GM10266 (cell line): ENCODE measurements at regions not wholly inside any gene's neighbourhood (a gene's known extent, or its start where the extent isn't known, plus 50 kb on each side); places are given as distances from the start of the nearest gene placed in this dataset.
"Not testable (repeated sequence)": the region's sequence is repeated elsewhere in the genome, so short reads cannot be mapped to it uniquely, and the experiment has no call there.

Experiments used
- DNase-seq: peaks from one replicate; pipeline ENCODE4 v3.0.0; 2012; ENCODE audit errors: extremely low spot score
- TF ChIP-seq, protein P1 (sequence below): IDR thresholded peaks from 2 replicates; pipeline ENCODE4 v1.5.1; 2012; ENCODE audit warnings: mild to moderate bottlenecking, low read depth; ENCODE audit not compliant: control insufficient read depth, insufficient read depth; ENCODE audit errors: missing control alignments

DNA sequence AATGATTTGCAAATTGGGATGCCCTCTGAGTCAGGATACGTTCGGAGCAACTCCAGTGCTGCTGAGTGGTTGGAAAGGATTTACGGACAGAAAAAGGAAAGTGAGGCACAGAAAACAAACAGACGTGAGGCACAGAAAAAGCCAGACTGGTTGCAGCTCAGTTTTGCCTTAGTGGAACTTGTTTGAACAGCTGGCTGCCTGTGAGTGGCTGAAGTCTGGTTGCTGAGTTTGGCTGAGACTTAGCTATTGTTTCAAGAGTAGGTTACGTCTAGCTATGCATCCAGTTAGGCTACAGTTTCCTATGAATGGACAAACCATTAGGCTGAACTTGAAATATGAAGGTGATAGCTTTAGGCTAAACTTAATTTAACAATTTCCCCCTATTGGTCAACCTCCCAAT, 256.6 kb downstream of the VAPA start:
- TF ChIP-seq, protein P1, sequence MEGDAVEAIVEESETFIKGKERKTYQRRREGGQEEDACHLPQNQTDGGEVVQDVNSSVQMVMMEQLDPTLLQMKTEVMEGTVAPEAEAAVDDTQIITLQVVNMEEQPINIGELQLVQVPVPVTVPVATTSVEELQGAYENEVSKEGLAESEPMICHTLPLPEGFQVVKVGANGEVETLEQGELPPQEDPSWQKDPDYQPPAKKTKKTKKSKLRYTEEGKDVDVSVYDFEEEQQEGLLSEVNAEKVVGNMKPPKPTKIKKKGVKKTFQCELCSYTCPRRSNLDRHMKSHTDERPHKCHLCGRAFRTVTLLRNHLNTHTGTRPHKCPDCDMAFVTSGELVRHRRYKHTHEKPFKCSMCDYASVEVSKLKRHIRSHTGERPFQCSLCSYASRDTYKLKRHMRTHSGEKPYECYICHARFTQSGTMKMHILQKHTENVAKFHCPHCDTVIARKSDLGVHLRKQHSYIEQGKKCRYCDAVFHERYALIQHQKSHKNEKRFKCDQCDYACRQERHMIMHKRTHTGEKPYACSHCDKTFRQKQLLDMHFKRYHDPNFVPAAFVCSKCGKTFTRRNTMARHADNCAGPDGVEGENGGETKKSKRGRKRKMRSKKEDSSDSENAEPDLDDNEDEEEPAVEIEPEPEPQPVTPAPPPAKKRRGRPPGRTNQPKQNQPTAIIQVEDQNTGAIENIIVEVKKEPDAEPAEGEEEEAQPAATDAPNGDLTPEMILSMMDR = no peak
- no peak for DNase-seq

DNA sequence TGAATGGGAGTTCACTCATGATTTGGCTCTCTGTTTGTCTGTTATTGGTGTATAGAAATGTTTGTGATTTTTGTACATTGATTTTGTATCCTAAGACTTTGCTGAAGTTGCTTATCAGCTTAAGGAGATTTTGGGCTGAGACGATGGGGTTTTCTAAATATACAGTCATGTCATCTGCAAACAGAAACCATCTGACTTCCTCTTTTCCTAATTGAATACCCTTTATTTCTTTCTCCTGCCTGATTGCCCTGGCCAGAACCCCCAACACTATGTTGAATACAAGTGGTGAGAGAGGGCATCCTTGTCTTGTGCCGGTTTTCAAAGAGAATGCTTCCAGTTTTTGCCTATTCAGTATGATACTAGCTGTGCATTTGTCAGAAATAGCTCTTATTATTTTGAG, 261.5 kb downstream of the VAPA start:
- DNase-seq = not testable (repeated sequence)

DNA sequence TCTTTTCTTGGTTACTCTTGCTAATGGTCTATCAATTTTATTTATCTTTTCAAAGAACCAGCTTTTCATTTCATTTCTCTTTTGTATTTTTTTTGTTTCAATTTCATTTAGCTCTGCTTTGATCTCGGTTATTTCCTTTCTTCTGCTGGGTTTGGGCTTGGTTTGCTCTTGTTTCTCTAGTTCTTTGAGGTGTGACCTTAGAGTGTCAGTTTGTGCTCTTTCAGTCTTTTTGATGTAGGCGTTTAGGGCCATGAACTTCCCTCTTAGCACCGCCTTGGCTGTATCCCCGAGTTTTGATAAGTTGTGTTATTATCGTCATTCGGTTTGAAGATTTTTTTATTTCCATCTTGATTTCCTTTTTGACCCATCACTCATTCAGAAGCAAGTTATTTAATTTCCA, 265.5 kb downstream of the VAPA start:
- not testable (repeated sequence) for DNase-seq

DNA sequence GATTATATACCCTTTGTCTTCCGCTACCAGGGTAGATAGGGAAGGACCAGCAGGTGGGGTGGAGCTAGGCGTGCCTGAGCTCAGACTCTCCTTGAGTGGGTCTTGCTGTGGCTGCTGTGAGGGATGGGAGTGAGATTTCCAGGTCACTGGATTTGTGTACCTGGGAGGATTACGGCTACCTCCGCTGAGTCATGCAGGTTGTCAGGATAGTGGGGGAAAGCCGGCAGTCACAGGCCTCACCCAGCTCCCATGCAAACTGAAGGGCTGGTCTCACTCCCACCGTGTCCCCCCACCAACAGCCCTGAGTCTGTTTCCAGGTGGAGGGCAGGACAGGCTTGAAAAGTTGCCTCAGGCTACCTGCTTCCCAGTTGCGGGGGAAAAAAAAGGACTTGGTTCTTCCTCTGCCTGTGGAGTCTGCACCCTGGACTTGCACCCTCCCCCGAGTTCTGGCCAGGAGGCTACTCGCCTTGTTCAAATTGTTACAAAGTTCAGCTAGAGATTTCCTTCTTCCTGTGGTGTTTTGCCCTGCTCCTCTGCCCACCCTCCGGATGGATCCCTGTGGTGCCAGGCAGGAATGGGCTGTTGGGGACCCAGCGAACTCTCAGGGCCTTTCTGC, 268.3 kb downstream of the VAPA start:
- TF ChIP-seq, protein P1 = no peak
- DNase-seq = no peak

DNA sequence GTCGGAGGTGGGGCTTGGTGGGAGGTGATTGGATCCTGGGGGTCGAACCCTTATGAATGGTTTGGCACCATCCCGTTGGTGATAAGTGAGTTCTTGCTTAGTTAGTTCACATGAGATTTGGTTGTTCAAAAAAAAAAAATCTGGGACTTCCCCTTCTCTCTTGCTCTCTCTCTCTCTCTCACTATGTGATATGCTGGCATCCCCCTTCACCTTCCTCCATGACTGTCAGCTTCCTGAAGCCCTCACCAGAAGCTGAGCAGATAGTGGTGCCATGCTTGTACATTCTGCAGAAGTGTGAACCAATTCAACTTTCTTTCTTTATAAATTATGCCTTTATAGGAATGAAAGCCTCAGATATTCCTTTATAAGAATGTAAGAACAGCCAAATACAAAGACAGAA, 269.7 kb upstream of the APCDD1 start:
- no peak for DNase-seq

DNA sequence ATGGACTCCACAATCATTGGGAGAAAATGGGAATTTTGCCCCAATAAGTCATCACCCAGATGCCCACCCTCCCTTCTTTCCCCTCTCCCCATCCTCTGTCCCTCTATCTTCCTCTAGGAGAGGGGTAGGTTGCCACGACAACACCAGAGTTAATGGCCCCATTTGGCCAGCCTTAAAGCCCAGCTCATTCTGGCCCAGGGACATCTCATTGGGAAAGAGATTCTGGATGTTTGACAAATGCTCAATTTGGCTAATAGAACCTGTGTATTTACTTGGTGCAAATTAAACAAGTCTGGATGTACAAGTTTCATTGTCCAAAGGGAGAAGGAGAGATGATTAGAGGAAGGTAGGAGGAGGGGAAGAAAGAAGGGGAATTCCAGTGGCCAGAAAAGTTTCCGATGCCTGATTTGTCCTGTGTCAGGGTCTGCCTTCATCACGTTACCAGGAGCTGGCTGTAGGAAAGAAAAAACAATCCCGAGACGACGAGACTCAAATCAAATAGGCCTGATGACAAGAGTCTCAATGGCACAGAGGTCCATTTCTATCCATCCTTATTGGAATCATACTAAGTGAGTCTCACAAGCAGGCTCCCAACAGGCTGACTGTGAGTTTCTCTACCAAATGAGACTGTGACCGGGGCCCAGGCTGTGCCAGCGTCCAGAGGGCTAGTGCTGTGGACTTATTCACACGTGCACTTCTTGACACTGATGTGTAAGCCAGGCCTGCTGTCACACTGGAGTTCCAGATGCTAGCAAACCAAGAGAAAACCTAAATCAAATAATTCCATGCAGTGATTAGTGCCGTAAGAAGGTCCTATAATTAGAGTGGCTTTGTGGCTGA, 265.2 kb upstream of the APCDD1 start:
- DNase-seq = no peak
- TF ChIP-seq, protein P1 = no peak

More for the DNA sequence above, 269.7 kb upstream of the APCDD1 start:
- TF ChIP-seq, protein P1 = no peak

DNA sequence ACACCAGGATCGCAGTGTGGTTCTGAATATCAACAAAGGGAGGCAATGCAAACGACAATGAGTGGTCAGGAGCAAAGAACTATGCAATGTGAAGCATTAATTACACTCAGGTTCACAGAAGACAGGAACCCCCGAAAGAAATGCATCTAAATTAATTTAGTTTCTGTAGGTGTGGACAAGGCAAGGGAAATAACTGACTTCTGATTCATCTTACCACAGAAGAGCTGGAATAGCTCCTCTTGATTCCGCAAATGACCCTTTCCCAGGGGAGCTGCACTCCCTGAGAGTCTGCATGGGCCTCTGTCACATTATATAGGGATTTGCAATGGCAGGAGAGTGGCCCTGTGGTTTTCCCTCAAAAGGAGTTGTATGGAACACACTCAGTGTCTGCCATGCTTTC, 263.9 kb upstream of the APCDD1 start:
- TF ChIP-seq, protein P1 = no peak

DNA sequence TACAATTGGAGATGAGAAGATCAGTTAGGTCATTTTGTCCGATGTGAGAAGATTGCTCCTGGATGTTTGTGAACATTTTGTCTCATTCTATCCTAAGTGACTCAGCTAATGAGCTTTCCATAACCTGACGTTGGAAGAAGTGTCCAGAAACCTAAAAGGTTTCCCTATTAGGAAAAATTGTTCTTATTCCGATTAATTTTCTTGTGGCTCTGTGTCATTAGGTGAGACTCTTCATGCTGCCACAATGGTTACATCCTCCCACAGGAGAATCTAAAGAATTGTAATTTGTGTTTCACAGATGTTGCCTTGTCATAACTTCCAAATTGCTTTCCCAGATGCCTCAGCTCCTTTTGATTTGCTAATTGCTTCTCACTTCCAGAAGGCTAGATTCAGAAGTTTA, 261.0 kb upstream of the APCDD1 start:
- TF ChIP-seq, protein P1 = no peak
- no peak for DNase-seq

More for the DNA sequence above, 263.9 kb upstream of the APCDD1 start:
- no peak for DNase-seq
